Glutamatergic neuron (in vitro differentiated cells): ENCODE measurements at regions not wholly inside any gene's neighbourhood (a gene's known extent, or its start where the extent isn't known, plus 50 kb on each side); places are given as distances from the start of the nearest gene placed in this dataset.
A peak's percentile ranks its signal among the peaks of the same experiment; 100 is the strongest.

ENCODE experiments used
- DNase-seq: peaks from one replicate; pipeline ENCODE4 v3.0.0; 2022
- H3K27ac Mint-ChIP-seq: one replicate; pipeline ENCODE4 v1.8.0; 2020; ENCODE audit warnings: mild to moderate bottlenecking, mixed read lengths, inconsistent platforms; ENCODE audit not compliant: unreplicated experiment
- H3K27me3 Mint-ChIP-seq: one replicate; pipeline ENCODE4 v1.8.0; 2020; ENCODE audit warnings: mild to moderate bottlenecking, moderate library complexity, mixed read lengths, inconsistent platforms; ENCODE audit not compliant: unreplicated experiment
- H3K36me3 Mint-ChIP-seq: one replicate; pipeline ENCODE4 v1.8.0; 2020; ENCODE audit warnings: mild to moderate bottlenecking, mixed read lengths, inconsistent platforms; ENCODE audit not compliant: unreplicated experiment
- H3K4me1 Mint-ChIP-seq: one replicate; pipeline ENCODE4 v1.8.0; 2020; ENCODE audit warnings: mild to moderate bottlenecking, low read depth, mixed read lengths, inconsistent platforms; ENCODE audit not compliant: unreplicated experiment
- H3K4me3 Mint-ChIP-seq: one replicate; pipeline ENCODE4 v1.8.0; 2020; ENCODE audit warnings: mild to moderate bottlenecking, mixed read lengths, inconsistent platforms; ENCODE audit not compliant: unreplicated experiment
- H3K9me3 Mint-ChIP-seq: one replicate; pipeline ENCODE4 v1.8.0; 2020; ENCODE audit warnings: mild to moderate bottlenecking, moderate library complexity, mixed read lengths, inconsistent platforms; ENCODE audit not compliant: unreplicated experiment
- CTCF ChIP-seq: fragments of 200-600 bp; sonication (generic); IDR thresholded peaks from one replicate; pipeline ENCODE4 v1.5.0; 2021; ENCODE audit not compliant: partially characterized antibody, unreplicated experiment

- Mint-ChIP-seq H3K27me3 (peaks cover 3% of the 10 kb centered on the region), H3K4me3 (peak overlapping the region; percentile 13), H3K36me3 (no peaks in the 10 kb centered on the region), H3K4me1 (peaks cover 10% of the 10 kb centered on the region), H3K9me3 (peaks cover 1% of the 10 kb centered on the region), H3K27ac (peak overlapping the region; percentile 14)
- no peak for TF ChIP-seq CTCF
- no peak for DNase-seq
These were observed 283.7 kb upstream of the GBE1 start for GRCh38 chr3:82044930-82045705.

GRCh38 chr3:82038556-82038955 lies 277.1 kb upstream of the GBE1 start:
- Mint-ChIP-seq H3K4me1 (peaks cover 4% of the 10 kb centered on the region), H3K4me3 (no peak overlapping the region), H3K36me3 (no peaks in the 10 kb centered on the region), H3K27ac (no peak overlapping the region), H3K9me3 (peaks cover 1% of the 10 kb centered on the region), H3K27me3 (peaks cover 2% of the 10 kb centered on the region)
- no peak for DNase-seq
- no peak for TF ChIP-seq CTCF

- no peak for DNase-seq
- TF ChIP-seq CTCF = no peak
- Mint-ChIP-seq H3K27me3 (peaks cover 3% of the 10 kb centered on the region), H3K4me3 (no peak overlapping the region), H3K36me3 (no peaks in the 10 kb centered on the region), H3K27ac (no peak overlapping the region), H3K4me1 (peaks cover 21% of the 10 kb centered on the region), H3K9me3 (peaks cover 3% of the 10 kb centered on the region)
These were observed 271.7 kb upstream of the GBE1 start for GRCh38 chr3:82033186-82033585.

GRCh38 chr3:82031596-82031995 lies 270.2 kb upstream of the GBE1 start:
- Mint-ChIP-seq H3K36me3 (no peaks in the 10 kb centered on the region), H3K4me1 (peaks cover 21% of the 10 kb centered on the region), H3K9me3 (peaks cover 3% of the 10 kb centered on the region), H3K27me3 (peaks cover 3% of the 10 kb centered on the region), H3K27ac (peak overlapping the region; percentile 46), H3K4me3 (no peak overlapping the region)
- TF ChIP-seq CTCF = no peak
- no peak for DNase-seq

- DNase-seq = no peak
- H3K27ac Mint-ChIP-seq = peak overlapping the region; percentile 46
- H3K27me3 Mint-ChIP-seq = peaks cover 3% of the 10 kb centered on the region
- H3K4me3 Mint-ChIP-seq = no peak overlapping the region
- peaks cover 3% of the 10 kb centered on the region for H3K9me3 Mint-ChIP-seq
- H3K36me3 Mint-ChIP-seq = no peaks in the 10 kb centered on the region
- no peak for TF ChIP-seq CTCF
- H3K4me1 Mint-ChIP-seq = peaks cover 21% of the 10 kb centered on the region
These were observed 269.5 kb upstream of the GBE1 start for GRCh38 chr3:82030916-82031315.
